VCaP (cell line): ENCODE measurements at regions not wholly inside any gene's neighbourhood (a gene's known extent, or its start where the extent isn't known, plus 50 kb on each side); places are given as distances from the start of the nearest gene placed in this dataset.

Experiments used
- H3K27ac ChIP-seq: fragments of 450-650 bp; 2 replicates; pipeline ENCODE4 v1.5.1; 2017
- CTCF ChIP-seq: fragments of 450-650 bp; conservative IDR thresholded peaks from 2 replicates; pipeline ENCODE4 v1.5.1; 2017; ENCODE audit warnings: mild to moderate bottlenecking, moderate library complexity

- peak overlapping the region; percentile 74 for H3K27ac ChIP-seq
- TF ChIP-seq CTCF: no peak
Observed at GRCh38 chr5:5676218-5676617, 253.7 kb downstream of the ICE1 start.

GRCh38 chr5:5675511-5675910, 253.0 kb downstream of the ICE1 start:
- no peak for TF ChIP-seq CTCF
- H3K27ac ChIP-seq: peak overlapping the region; percentile 74

GRCh38 chr5:5671823-5672222, 249.3 kb downstream of the ICE1 start:
- TF ChIP-seq CTCF: no peak
- H3K27ac ChIP-seq: no peak overlapping the region

- TF ChIP-seq CTCF: no peak
- no peak overlapping the region for H3K27ac ChIP-seq
Observed at GRCh38 chr5:5667136-5667554, 244.7 kb downstream of the ICE1 start.

- no peak for TF ChIP-seq CTCF
Observed at GRCh38 chr5:5666369-5666768, 243.9 kb downstream of the ICE1 start.

GRCh38 chr5:5666076-5666365, 243.5 kb downstream of the ICE1 start:
- H3K27ac ChIP-seq: no peak overlapping the region
- no peak for TF ChIP-seq CTCF

More at GRCh38 chr5:5666369-5666768, 243.9 kb downstream of the ICE1 start:
- no peak overlapping the region for H3K27ac ChIP-seq

GRCh38 chr5:5665225-5666075, 243.0 kb downstream of the ICE1 start:
- H3K27ac ChIP-seq: no peak overlapping the region
- TF ChIP-seq CTCF: no peak
